DOHH2 (cell line): ENCODE measurements at regions not wholly inside any gene's neighbourhood (a gene's known extent, or its start where the extent isn't known, plus 50 kb on each side); places are given as distances from the start of the nearest gene placed in this dataset.

Source experiments
- CTCF ChIP-seq: fragments of 200-600 bp; sonication (generic); IDR thresholded peaks from one replicate; pipeline ENCODE4 v1.5.1; 2014; ENCODE audit warnings: antibody characterized with exemption, mild to moderate bottlenecking, low read depth, low read length; ENCODE audit not compliant: poor library complexity, severe bottlenecking
- EZH2phosphoT487 ChIP-seq: fragments of 200-600 bp; sonication (generic); IDR thresholded peaks from 2 replicates; pipeline ENCODE4 v1.6.1; 2017; ENCODE audit warnings: borderline replicate concordance, mild to moderate bottlenecking, antibody characterized with exemption, low read length, moderate library complexity, mixed read lengths

- TF ChIP-seq CTCF, result no peak
- no peak for TF ChIP-seq EZH2phosphoT487
Observed at GRCh38 chr22:23008896-23009295, 61.4 kb upstream of the GNAZ start.
